GM18909 (cell line): ENCODE measurements at regions not wholly inside any gene's neighbourhood (a gene's known extent, or its start where the extent isn't known, plus 50 kb on each side); places are given as distances from the start of the nearest gene placed in this dataset.
"Not testable (repeated sequence)": the region's sequence is repeated elsewhere in the genome, so short reads cannot be mapped to it uniquely, and the experiment has no call there.

Experiments used
- ATAC-seq: cut with Tn5 transposase; IDR thresholded peaks from one replicate; pipeline ENCODE4 v1.9.1; 2021; ENCODE audit warnings: mild to moderate bottlenecking; ENCODE audit not compliant: unreplicated experiment, poor library complexity

- ATAC-seq: no peak
These were observed 347.2 kb upstream of the ZC3H15 start for GRCh38 chr2:186138845-186139244.

- ATAC-seq: no peak
These were observed 327.0 kb upstream of the ZC3H15 start for GRCh38 chr2:186159101-186159500.

GRCh38 chr2:186164325-186164724 lies 321.7 kb upstream of the ZC3H15 start:
- ATAC-seq: no peak

GRCh38 chr2:186170693-186171092 lies 315.4 kb upstream of the ZC3H15 start:
- ATAC-seq: no peak

GRCh38 chr2:186181625-186182024 lies 304.4 kb upstream of the ZC3H15 start:
- ATAC-seq: no peak

GRCh38 chr2:186182366-186182765 lies 303.7 kb upstream of the ZC3H15 start:
- not testable (repeated sequence) for ATAC-seq

- ATAC-seq: no peak
These were observed 302.7 kb upstream of the ZC3H15 start for GRCh38 chr2:186183406-186183805.

- no peak for ATAC-seq
These were observed 298.2 kb upstream of the ZC3H15 start for GRCh38 chr2:186187854-186188253.

GRCh38 chr2:186189816-186190215 lies 296.2 kb upstream of the ZC3H15 start:
- ATAC-seq: no peak

GRCh38 chr2:186195696-186196095 lies 290.4 kb upstream of the ZC3H15 start:
- ATAC-seq: no peak

- no peak for ATAC-seq
These were observed 288.1 kb upstream of the ZC3H15 start for GRCh38 chr2:186197955-186198354.

GRCh38 chr2:186199029-186199428 lies 287.0 kb upstream of the ZC3H15 start:
- ATAC-seq: no peak

- ATAC-seq: no peak
These were observed 284.7 kb upstream of the ZC3H15 start for GRCh38 chr2:186201371-186201770.

- no peak for ATAC-seq
These were observed 280.7 kb upstream of the ZC3H15 start for GRCh38 chr2:186205254-186205911.

GRCh38 chr2:186209532-186209931 lies 276.5 kb upstream of the ZC3H15 start:
- no peak for ATAC-seq

GRCh38 chr2:186220409-186220808 lies 265.7 kb upstream of the ZC3H15 start:
- ATAC-seq: no peak

- ATAC-seq: no peak
These were observed 256.8 kb upstream of the ZC3H15 start for GRCh38 chr2:186229265-186229664.

- no peak for ATAC-seq
These were observed 244.2 kb upstream of the ZC3H15 start for GRCh38 chr2:186241874-186242273.

GRCh38 chr2:186254759-186255158 lies 231.3 kb upstream of the ZC3H15 start:
- no peak for ATAC-seq

- no peak for ATAC-seq
These were observed 230.2 kb upstream of the ZC3H15 start for GRCh38 chr2:186255823-186256222.

- ATAC-seq: no peak
These were observed 229.5 kb upstream of the ZC3H15 start for GRCh38 chr2:186256540-186256939.

GRCh38 chr2:186263673-186264250 lies 222.3 kb upstream of the ZC3H15 start:
- no peak for ATAC-seq
